ENCODE measurements at regions not wholly inside any gene's neighbourhood (a gene's known extent, or its start where the extent isn't known, plus 50 kb on each side); places are given as distances from the start of the nearest gene placed in this dataset.
"Not testable (repeated sequence)": the region's sequence is repeated elsewhere in the genome, so short reads cannot be mapped to it uniquely, and the experiment has no call there.

DNA sequence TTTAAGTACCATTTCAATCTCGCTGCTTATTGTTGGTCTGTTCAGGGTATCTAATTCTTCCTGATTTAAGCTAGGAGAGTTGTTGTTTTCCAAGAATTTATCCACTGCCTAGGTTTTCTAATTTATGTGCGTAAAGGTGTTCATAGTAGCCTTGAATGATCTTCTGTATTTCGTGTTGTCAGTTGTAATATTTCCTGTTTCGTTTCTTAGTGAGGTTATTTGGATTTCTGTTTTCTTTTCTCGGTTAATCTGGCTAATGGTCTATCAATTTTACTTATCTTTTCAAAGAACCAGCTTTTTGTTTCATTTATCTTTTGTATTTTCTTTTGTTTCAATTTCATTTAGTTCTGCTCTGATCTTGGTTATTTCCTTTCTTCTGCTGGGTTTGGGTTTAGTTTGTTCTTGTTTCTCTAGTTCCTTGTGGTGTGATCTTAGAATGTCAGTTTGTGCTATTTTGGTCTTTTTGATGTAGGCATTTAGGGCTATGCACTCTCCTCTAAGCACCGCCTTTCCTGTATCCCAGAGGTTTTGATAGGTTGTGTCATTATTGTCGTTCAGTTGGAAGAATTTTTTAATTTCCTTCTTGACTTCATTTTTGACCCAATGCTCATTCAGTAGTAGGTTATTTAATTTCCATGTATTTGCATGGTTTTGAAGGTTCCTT lies 92.5 kb upstream of the CSRP2 start:
- DNase-seq (ENCODE audit: low read depth in 2 of 2): not testable (repeated sequence)

DNA sequence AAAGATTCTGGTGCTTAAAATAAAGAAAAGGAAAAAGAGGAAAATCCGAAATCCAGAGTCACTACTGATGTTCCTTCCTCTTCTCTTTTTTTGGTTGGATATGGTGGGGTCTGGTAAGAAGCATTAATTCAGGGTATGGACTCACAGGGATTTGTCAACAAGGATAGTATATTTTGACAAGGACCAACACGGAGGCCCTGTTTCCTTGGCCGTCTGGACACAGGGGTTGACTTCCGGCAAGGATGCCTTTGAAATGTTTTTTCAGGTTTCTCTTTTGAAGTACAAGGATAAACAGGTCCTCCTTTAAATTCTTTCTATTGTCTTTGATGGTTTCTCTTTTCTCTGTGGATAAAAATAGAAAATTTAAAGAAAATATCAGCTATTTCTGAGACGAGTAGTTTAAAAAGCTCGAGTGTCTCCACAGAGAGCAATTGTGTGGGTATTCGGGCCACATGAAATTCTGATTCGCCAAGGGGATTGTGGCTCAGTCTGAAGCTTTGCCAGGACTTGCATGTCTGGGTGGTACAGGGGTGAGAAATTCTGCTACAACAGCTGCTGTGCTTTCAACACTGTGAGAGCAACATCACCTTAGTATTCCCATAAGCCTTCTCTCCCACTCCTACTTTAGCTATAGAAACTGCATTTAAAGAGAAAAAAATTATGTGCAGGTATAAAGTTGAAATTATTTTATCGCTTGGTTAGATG lies 88.5 kb upstream of the CSRP2 start:
- H3K4me3 ChIP-seq (replicated peaks in 1 of 2; ENCODE audit: low read depth in 2 of 2, low read length in 2 of 2): no peak overlapping the region
- no peak for DNase-seq (ENCODE audit: low read depth in 2 of 2)
- TF ChIP-seq CTCF (IDR thresholded peaks at IDR 0.05; ENCODE audit: low read depth, low read length): no peak

More for the DNA sequence above, 92.5 kb upstream of the CSRP2 start:
- not testable (repeated sequence) for H3K4me3 ChIP-seq (replicated peaks in 1 of 2; ENCODE audit: low read depth in 2 of 2, low read length in 2 of 2)

- DNase-seq (ENCODE audit: low read depth in 2 of 2): no peak
- TF ChIP-seq CTCF (IDR thresholded peaks at IDR 0.05; ENCODE audit: low read depth, low read length): no peak
- H3K4me3 ChIP-seq (replicated peaks in 1 of 2; ENCODE audit: low read depth in 2 of 2, low read length in 2 of 2): no peak overlapping the region
These were observed 86.2 kb upstream of the CSRP2 start for GRCh38 chr12:76964784-76965571.

- no peak overlapping the region for H3K4me3 ChIP-seq (replicated peaks in 1 of 2; ENCODE audit: low read depth in 2 of 2, low read length in 2 of 2)
- DNase-seq (ENCODE audit: low read depth in 2 of 2): no peak
- TF ChIP-seq CTCF (IDR thresholded peaks at IDR 0.05; ENCODE audit: low read depth, low read length): no peak
These were observed 83.3 kb upstream of the CSRP2 start for GRCh38 chr12:76962099-76962498.

DNA sequence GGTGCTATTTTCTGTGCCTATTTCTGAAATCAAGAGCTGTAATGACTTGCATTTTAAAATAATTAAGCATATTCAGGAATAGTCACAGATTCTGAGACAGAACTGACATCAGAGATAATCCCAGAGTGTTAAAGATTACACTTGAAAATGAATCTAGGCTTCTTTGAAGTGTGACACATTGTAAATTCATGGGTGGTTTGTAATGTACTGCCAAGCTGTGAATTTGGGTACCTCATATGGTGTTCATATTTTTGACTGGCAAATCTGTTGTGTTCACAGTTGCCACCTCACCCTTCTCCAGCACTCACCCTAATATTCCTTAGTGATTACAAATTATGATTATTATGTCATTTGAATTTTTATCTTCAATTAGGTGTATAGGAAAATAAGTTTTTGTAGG lies 78.5 kb upstream of the CSRP2 start:
- DNase-seq (ENCODE audit: low read depth in 2 of 2): no peak
- no peak for TF ChIP-seq CTCF (IDR thresholded peaks at IDR 0.05; ENCODE audit: low read depth, low read length)
- no peak overlapping the region for H3K4me3 ChIP-seq (replicated peaks in 1 of 2; ENCODE audit: low read depth in 2 of 2, low read length in 2 of 2)

GRCh38 chr12:76952995-76953394 lies 74.2 kb upstream of the CSRP2 start:
- no peak for DNase-seq (ENCODE audit: low read depth in 2 of 2)
- TF ChIP-seq CTCF (IDR thresholded peaks at IDR 0.05; ENCODE audit: low read depth, low read length): no peak
- no peak overlapping the region for H3K4me3 ChIP-seq (replicated peaks in 1 of 2; ENCODE audit: low read depth in 2 of 2, low read length in 2 of 2)

DNA sequence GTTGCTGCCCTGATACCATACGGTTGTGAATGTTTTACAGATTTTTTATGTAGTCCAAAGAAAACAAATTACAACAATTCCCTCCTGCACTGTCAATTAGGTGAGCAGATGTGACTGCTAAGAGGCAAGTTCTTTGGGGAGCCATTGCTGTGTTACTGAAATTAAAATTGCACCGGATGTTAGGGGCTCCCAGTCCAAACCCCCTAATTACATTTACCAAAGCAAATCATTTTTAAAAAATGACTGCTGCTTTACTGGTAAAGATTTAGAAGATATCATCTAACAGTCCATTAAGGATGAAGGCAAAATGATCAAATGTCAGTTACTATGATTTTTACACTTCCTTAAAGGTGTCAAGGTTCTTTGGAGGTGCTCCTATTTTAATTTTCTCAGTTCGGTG lies 70.1 kb upstream of the CSRP2 start:
- TF ChIP-seq CTCF (IDR thresholded peaks at IDR 0.05; ENCODE audit: low read depth, low read length): no peak
- H3K4me3 ChIP-seq (replicated peaks in 1 of 2; ENCODE audit: low read depth in 2 of 2, low read length in 2 of 2): no peak overlapping the region
- no peak for DNase-seq (ENCODE audit: low read depth in 2 of 2)

Data from cardiac fibroblast (primary cell).